NCI-H2029 (cell line): ENCODE measurements at regions not wholly inside any gene's neighbourhood (a gene's known extent, or its start where the extent isn't known, plus 50 kb on each side); places are given as distances from the start of the nearest gene placed in this dataset.

ENCODE experiments used
- DNase-seq: peaks from one replicate; lab custom pipeline; 2025; lab: John Stamatoyannopoulos, UW

DNA sequence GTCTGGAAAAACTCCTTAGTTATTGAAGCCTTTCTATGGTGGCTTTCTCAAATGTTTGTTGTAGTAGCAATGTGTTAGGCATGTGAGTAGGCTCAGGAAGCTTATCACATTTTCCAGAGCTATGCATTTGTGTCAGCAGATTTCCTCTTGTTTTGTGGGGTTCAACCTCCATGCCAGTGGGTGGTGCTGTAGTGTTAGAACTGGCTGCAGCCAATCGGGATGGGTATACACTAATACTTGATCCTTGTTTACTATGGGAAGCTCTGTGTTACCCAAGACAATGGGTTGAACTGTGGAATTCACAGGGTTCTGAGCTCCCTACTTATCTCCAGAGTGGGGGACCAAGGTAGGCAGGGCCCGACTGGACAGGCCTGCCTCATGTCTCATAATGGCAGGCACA, 348.5 kb upstream of the ADAMTS5 start:
- no peak for DNase-seq

DNA sequence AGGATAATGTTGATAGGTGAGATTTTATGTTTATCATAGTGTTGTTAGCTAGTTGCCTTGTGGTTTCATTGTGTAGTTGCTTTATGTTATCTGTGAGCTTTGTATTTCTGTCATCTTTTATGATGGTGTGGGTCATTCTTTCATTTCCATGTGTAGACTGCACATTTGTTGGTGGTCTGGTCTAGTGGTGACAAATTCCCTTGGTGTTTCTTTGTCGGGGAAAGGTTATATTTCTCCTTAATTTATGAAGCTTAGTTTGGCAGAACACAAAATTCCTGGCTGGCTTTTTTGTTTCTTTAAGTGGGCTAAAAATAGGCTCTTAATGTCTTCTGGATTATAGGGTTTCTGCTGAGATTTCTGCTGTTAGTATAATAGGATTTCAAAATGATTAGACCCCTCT, 347.2 kb upstream of the ADAMTS5 start:
- DNase-seq = no peak

DNA sequence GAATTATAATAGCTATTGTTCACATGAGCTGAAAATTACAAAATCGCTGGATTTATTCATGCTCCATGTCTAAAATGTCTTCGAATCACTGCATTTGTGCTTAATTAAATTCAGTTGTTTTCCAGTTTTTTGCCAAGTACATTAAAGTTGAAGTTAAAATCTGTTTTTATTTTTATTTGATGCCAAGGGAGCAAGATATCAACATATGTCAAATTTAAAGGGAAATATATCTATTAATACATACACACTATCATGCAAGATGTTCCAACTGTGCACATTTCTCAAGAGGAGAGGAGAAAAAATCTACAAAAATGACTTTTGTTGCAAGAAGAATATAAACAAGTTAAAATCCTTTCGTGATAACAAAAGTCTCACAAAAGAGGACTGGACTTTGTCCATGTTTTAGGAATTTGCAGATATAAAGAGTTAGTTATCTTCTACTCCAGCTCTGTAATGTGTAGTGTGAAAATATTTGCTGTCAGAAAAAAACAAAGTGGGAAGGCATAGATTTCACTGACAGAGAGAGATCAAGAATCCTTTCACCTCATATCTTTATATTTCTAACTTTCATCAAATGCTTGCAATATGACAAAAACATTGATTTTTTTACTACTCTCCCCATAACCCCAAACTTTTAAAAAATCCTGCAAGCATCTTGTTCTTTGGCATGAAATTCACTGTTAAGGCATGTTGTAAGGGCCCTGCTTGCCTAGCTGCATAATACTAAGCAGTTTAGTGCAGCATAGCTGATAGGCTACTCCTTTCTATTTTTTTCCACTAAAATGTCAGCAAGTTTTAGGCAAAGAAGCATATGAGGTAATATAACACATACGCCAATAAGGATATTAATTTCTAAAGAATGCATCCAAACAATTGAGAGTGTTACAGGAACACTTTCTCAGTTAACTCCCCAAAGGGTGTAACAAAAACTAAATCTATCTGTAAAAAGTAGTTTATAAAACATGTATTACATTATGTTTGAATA, 340.2 kb upstream of the ADAMTS5 start:
- DNase-seq = no peak

DNA sequence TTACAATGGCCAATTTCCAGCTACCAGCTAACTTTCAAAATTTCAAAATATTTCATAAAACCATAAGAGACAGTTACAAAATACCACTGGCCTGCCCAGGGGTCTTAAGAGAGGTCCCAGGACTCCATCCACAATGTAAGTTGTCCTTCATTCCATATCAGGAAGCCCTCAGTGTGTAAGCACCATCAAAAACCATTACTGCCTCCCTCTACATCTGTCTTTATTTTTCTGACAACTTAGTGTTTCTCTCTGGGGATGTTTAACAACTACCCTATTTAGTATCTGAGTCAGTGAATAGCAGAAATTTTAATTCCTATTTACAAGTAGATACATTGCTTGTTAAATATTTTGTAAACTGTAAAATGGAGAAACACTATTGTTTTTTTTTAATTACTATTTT, 339.3 kb upstream of the ADAMTS5 start:
- no peak for DNase-seq

DNA sequence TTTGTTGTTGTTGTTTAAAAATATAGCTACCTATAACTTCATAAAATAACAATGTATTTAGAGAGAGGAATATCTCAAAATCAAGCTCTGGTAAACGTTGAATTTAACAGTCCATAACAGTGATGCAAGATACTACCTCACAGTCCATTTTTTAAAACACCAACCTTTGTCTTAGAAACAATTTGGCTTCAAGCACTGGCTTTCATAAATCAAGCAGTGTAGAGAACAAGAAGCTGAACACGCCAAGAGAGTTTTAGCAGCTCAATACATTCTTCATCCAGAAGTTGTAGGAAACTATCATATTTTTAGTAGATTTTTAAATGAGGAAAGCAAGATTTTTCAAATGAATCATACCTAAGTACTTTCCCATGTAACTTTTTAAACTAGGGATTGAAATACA, 334.3 kb upstream of the ADAMTS5 start:
- no peak for DNase-seq

DNA sequence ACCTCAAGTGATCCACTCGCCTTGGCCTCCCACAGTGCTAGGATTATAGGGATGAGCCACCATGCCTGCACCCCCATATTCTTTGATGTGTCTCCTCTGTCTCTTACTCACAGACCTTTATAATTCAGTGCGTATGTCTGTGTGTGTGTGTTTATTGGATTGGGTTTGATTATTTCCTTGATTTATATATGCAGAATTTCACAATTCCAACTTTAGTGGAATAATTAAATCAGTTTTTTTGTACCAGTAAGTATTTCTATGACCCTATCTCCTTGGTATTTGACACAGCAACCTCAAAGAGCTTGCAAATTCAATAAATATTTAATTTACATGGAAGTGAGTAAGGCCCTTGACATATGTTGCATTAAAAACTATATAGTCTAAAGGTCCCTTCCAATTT, 333.9 kb upstream of the ADAMTS5 start:
- no peak for DNase-seq

DNA sequence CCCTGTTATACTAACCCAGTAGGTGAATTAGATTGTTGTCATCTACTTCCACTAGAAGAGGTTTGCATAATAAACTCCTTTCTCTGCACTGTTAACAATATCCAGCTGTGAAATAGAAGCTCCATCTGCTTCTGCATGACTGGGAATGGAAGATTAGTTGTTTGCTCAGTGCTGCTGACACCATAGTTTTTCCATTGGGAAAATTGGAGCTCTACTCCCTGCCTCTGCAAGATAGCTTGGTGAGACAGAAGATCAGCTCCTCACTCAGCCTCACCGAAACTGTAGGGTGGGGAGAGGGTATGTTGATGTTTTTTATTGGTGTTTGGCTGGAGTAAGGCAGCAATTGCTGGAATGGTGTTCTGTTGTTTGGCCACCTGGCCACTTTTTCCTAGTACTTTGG, 331.6 kb upstream of the ADAMTS5 start:
- no peak for DNase-seq

DNA sequence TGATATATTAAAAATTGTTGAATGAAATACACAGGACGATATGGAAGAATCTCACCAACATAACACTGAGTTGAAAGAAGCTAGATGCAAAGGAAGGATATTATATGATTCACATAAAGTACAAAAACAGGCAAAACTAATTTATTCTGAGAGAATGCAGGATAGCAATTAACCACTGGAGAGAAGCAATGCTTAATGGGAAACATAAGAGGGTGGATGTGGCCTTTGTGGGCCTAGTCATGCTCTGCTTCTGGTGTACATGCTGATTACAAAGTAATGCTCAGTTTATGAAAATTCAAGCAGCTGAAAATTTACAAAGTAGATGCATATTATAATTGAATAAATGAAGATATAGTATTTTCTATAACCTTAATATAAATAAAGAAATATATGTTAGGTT, 326.4 kb upstream of the ADAMTS5 start:
- DNase-seq = no peak

DNA sequence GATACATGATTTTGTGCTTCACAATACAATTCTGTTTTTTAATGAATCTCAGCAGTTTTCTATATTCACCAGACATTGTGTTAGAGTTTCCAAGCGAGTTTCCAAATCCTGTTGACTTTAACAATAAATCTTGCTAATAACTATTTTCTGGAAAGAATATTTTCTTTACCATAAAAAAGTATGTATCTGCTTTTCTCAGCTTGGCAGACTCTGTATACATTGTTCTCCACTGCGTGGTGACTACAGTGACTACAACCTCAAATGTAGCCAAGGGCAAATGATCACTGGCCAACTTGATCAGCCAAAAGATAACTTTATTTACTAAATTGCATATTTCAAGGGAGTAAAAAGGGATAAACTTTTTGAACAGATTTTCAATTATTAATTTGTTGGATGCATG, 325.9 kb upstream of the ADAMTS5 start:
- DNase-seq = no peak

DNA sequence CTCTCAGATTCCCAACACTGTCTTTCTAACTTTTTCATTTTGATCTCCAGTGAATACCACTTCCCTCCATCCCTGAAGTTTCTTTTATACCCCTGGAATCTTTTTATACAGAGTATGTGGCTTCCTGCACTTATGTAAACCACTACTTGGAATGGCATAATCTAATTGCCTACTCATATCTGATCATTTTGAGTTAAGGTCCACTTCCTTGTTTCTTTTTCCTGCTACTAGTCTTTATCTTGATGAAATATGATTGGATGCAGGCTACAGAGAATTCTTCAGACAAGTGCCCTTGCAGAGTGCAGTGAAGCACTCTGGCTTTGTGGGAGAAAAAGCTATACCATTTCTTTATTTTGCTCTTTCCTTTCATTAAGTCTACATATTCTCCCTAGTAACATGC, 325.3 kb upstream of the ADAMTS5 start:
- DNase-seq = no peak

DNA sequence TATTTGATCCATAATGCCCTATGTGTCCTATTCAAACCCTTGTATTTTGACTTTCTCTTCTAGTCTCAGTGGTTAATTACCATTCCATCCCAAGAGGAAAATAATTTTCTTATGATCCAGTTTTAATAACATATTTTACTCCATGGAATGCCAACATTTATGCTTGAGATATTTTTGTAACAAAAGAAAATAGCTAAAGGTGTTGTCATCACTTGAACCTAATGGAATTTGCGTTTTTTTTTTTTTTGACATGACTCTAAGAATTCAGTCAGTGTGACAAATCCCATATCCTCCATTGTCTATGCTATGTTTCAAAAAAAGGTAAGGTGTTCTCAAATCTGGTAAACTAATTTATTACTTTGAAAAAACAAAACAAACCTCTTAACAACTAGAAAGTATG, 324.1 kb upstream of the ADAMTS5 start:
- no peak for DNase-seq

DNA sequence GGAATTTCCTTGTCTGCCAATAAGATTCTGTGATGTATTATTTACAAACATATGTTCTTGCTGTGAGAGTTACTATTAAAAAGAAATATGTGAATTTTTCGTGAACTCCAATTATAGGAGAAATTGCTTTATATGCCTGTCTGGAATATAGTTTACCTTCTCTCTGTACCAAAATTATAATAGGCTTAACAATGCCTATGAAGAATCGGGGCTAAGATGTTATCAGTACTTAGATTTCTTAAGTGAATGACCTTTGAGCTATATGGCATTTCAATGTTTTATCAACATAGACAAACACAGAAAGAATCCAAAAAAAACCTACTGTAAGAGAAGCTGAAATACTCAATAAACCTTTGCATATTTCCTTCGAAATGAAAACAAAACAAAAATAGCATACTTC, 323.1 kb upstream of the ADAMTS5 start:
- DNase-seq = no peak

DNA sequence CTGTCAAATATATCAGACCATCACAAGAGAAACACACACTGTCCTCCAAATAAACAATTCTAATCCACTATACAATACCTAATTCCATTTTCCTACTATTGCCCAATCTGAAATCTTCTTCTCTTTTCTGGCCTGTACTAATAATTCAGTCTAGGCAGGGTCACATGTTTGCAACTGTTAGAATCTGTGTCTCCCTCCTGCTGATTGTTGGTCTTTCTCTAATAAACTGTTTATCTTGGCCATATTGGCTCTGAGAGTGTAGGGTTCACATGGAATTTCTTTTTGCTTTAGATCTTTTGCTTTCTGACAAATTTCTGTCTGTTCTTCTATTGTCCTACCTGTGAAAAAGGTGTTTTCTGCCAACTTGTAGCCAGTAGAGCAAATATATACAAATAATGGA, 319.9 kb upstream of the ADAMTS5 start:
- no peak for DNase-seq

DNA sequence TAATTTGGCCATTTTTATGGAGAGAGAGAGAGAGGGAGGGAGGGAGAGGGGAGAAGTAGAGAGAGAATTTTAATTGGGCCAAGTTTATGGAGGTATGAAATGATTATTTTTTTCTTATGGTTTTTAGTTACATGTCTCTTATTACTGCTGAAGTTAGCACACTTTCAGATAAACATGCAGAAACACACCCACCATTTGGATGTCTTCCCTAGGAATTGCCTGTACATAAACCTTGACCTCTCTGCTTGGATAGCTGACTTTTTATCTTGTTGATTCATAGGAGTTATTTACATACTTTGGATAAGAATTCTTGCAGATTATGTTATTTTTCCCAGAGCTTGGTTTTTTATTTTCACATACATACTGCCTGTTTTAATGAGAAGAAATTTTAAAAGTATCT, 310.2 kb upstream of the ADAMTS5 start:
- no peak for DNase-seq

DNA sequence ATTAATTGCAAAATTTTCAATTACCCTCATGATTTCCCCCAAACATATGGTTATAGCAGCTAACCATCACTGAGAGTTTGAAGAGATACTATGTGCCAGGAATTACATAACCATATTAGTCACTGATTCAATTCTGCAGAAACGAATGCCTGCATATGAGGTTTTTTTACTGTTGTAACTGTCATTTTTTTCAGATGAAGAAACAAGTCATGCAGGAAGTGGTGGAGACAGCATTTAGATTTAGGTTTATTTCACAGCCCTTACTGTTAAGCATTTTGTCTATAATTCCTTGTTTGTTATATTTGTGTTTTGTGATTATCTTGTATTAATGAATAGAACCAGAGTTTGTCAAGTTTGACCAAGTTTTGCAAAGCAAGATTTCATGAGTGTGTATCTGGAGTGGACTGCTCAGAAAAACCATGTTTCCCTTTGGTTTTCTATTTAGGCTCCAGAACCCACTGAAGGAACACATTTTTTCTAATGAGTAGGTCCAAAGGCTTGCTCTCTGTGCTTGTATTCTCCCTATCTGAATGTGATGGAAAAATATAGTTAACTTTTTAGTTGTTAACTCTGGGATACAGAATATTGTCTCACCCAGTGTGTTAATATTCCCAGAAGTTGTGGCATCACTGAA, 308.5 kb upstream of the ADAMTS5 start:
- DNase-seq = no peak

DNA sequence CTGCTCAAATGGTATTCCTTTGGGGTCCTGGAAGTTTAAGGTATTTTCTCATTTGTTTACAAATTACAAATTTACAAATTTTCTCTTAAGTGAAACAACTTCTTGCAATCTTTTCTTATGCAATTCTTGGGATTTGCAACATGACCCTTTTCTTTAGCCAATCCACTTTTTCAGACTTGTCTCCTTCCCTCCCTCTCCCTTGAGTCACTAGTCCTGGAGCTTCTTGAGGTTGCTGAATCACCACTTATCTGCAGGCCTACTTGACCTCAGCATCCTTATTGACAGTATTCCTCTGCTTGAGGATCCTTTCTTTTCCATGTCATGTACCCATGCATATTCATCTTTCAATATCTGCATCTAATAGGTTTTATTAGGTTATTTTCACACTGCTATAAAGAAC, 302.8 kb upstream of the ADAMTS5 start:
- no peak for DNase-seq

DNA sequence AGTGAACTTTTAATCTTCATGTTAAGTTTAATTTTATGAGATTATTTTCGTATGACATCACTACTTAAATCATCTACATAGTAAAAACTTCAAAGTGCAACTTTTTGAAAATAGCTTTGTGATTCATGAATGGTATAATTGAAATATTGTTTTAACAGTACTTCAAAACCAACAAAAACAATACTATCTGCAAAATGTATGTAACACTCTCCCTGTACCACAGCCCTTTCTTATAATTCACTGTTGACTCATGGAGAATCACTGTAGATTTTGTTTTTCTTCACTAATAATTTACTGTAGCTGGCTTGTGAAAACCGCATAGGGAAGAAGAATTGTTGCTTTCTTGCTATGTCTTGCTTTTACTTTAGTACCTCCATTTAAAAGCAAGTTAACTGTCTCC, 301.4 kb upstream of the ADAMTS5 start:
- no peak for DNase-seq

DNA sequence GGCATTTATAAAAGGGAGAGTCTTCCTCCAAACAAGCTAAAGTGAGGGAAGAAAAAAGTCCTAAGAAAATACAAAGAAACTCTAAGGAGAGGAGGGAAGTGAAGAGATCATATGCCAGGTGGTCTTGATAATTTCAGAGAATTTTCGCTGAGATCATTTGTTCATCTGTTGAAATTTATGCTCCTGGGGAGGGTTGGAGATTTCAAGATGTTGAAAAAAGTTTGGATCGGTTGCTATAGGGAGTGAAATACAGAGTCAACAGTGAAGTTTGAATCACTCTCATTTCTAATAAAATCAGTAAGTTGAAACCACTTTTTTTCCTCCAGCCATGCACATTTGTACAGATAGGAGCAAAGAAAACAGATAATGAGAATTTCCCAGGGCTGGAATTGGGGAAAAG, 299.1 kb upstream of the ADAMTS5 start:
- no peak for DNase-seq

DNA sequence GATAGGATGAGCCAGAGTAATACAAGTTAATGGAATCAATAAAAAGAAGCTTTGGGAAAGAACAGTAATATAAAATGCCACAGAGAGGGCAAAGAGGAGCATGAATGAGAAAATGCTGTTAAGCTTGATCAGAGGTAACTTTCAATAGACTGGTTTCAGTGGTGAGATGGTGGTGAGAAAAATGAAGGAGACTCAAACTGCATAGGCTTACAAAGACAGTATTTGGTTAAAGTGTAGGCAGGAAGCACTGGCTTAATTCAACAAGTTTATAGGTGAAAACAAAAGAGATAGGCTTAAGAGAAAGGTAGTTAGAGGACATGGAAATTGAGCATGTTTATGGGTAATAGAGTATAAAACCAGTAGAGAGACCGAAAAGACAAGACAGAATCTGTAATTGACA, 298.6 kb upstream of the ADAMTS5 start:
- DNase-seq = no peak

DNA sequence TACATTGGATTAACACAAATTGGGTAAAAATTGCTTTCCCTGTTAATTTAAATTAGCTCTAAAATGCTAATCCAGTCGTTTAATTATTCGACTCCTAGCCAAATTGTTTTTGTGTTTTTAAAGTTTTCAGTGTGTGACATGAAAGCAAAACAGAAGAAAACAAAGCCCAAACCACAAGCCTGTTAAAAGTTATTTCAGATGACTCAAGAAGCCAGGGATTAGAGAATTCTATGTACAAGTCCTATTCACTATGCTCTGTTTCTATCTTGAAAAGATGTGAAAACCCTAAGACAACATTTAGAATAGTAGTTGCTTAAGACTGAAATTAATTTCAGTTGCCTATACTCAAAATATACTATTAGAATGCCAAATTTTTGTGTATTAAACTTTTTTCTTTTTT, 294.8 kb upstream of the ADAMTS5 start:
- DNase-seq = no peak

DNA sequence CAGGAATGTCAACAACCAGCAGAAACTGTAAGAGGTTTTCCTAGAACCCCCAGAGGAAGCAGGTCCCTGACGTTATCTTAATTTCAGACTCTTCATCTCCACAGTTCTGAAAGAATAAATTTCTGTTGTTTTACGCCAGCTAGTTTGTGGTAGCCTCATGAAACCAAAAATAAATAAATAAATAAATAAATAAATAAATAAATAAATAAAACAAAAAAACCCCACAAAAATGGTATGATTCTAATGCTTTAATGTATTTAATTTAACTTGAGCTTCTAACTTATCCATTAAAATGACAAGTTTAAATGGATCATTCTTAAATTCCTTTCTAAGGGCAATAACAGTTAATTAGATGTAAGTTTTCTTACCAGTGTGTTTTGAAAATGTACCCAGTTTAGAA, 293.8 kb upstream of the ADAMTS5 start:
- no peak for DNase-seq

DNA sequence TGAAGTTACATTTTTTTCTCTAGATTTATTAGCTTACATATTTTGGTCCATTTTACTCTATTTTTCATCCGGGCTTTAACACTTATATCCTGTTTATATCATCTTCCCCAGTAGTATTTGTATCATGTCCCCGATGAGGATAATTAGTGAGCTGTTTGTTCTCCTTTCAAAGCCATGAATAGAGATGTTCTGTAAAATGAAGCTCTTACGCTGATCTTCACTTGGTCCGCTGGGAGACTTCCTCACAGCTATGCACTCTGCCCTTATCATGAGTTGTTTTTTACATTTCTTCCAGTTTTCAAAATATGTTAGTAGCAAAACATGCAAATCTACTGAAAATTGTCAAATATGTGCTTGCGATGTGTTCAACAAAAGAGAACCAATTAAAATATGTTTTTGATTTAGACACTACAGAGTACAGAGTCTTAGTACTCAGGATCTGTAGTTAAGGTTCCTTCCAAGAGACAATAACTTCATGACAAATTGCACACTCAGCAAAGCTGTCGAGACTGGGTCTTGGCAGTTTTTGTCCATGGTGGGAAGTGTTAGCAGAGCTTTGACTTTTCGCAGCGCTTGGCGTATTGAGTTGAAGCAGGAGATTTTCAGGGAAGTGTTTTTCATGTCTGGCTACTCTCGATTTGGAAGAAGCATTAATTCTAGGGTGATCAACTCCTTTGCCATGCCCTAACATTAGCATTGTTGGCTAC, 292.0 kb upstream of the ADAMTS5 start:
- no peak for DNase-seq
